ENCODE measurements at regions not wholly inside any gene's neighbourhood (a gene's known extent, or its start where the extent isn't known, plus 50 kb on each side); places are given as distances from the start of the nearest gene placed in this dataset.

- no peak for DNase-seq (ENCODE audit: low read depth)
Measured at GRCh38 chr2:173822889-173823542, 142.2 kb downstream of the SP3 start.

- no peak for DNase-seq (ENCODE audit: low read depth)
Measured at GRCh38 chr2:173823543-173823939, 141.6 kb downstream of the SP3 start.

- no peak for DNase-seq (ENCODE audit: low read depth)
Measured at GRCh38 chr2:173828189-173829142, 136.7 kb downstream of the SP3 start.

GRCh38 chr2:173829727-173830126, 135.4 kb downstream of the SP3 start:
- no peak for DNase-seq (ENCODE audit: low read depth)

- DNase-seq (ENCODE audit: low read depth) = no peak
Measured at GRCh38 chr2:173830170-173830569, 135.0 kb downstream of the SP3 start.

- DNase-seq (ENCODE audit: low read depth) = peak; percentile 35
Measured at GRCh38 chr2:173831312-173832229, 133.6 kb downstream of the SP3 start.

- no peak for DNase-seq (ENCODE audit: low read depth)
Measured at GRCh38 chr2:173834141-173834540, 131.0 kb downstream of the SP3 start.

GRCh38 chr2:173835726-173836125, 129.4 kb downstream of the SP3 start:
- no peak for DNase-seq (ENCODE audit: low read depth)

- no peak for DNase-seq (ENCODE audit: low read depth)
Measured at GRCh38 chr2:173841110-173841509, 124.1 kb downstream of the SP3 start.

GRCh38 chr2:173843526-173843925, 121.6 kb downstream of the SP3 start:
- no peak for DNase-seq (ENCODE audit: low read depth)

- DNase-seq (ENCODE audit: low read depth) = peak; percentile 25
Measured at GRCh38 chr2:173851141-173851641, 114.0 kb downstream of the SP3 start.

GRCh38 chr2:173854141-173854540, 111.0 kb downstream of the SP3 start:
- no peak for DNase-seq (ENCODE audit: low read depth)

- peak; percentile 83 for DNase-seq (ENCODE audit: low read depth)
Measured at GRCh38 chr2:173854840-173855239, 110.3 kb downstream of the SP3 start.

- DNase-seq (ENCODE audit: low read depth) = no peak
Measured at GRCh38 chr2:173855661-173856060, 109.5 kb downstream of the SP3 start.
